Kidney glomerular epithelial cell (primary cell): ENCODE measurements at regions not wholly inside any gene's neighbourhood (a gene's known extent, or its start where the extent isn't known, plus 50 kb on each side); places are given as distances from the start of the nearest gene placed in this dataset.
A peak's percentile ranks its signal among the peaks of the same experiment; 100 is the strongest.

Experiments
- DNase-seq: peaks from one replicate; lab custom pipeline; 2025; lab: John Stamatoyannopoulos, UW

DNA sequence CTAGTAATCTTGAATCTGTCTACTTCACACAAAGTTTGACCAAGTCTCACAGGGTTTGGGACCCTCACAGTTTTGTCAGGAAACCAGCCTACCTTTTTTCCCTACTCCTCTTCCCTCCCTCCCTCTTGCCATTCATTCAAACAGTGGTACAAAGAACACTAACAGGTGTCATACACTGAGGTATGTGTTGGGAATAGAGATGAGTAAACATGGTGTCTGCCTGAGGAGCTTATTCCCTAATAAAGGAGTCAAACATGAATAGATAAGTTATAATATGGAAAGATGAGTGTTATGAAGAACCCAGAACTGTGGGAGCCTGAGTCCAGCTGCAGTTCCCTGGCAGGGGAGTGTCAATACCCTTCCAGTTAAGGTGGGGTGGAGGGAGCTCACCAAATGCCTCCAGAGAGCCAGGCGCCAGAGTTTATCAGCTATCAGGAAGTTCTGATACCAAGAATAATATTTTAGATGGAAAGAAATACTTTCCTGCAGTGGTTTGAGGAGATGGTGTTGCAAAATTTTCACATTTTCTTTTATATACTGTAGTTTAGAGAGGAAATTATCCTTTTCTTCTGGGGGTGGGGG is 183.4 kb upstream of the NR3C1 start:
- DNase-seq: no peak

DNA sequence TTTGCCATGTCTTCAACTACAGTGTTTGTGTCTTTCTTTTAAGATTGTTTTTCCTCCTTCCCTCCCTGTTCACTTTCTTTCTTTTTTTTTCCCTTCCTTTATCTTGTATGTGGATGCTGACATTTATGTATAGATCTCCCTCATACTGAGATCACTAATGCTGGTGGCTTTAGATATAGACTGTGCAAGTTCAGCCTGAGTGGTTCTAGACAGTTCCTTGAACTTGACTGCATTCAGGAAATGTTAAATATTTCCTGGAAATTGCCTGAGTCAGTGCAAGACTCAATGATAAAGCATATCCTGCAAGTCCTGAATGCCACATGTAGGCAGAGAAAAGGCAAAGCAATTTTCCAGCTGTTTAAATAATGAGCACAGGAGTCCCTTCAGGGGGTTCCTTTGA is 182.5 kb upstream of the NR3C1 start:
- peak; percentile 2 for DNase-seq

DNA sequence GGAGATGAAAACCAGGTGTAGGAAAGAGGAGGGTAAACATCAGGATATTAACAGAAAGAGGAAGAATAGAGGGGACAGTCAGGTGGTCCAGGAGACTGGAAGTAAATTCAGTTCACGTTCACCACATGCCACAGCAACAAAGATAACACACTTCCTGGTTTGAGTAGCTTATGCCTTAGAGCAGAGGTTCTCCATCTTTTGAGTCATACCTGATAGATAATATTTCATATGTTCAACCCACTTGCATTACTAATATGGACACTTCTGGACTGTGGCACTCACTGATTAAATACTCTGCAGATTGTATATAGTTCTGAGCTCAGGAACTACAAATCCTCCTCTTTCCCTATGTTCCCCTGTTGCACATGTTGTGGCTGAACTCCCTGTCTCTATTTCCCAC is 179.9 kb upstream of the NR3C1 start:
- DNase-seq: no peak

DNA sequence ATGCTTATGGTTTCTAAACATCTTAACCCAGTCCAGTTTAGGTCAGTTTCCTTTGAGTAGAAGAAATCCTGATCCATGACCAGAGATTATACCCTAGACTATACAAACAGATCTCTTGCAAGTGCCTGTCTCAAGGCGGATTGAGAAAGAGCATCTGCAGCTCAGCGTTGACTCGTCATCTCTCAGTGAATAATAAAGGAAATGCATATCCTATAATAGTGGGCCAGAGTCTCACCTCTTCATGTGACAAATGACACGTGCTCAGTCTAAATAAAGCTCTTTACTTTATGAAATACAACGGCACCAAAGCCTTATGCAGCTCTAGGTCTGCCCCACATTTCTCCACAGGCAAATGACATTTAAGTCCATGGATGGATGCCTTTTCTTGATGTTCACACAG is 179.4 kb upstream of the NR3C1 start:
- DNase-seq: no peak

DNA sequence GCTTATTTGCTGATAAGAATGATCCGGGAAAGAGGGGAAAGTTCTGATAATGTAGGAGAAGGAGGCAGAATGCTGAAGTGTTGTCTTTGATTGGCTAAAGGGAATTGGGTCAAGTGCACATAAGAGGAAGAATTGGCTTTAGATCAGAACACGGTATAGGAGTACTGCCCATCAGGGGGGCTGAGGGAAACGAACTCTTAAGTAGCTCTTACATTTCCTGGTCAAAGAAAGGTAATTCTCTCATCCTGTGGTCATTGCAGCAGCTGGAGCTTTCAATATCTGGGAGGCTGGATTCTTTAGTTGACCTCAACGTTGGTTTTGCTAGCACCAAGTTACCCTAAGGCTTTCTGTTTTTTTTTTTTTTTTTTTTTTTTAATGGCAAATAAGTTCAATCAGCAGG is 178.7 kb upstream of the NR3C1 start:
- DNase-seq: no peak

DNA sequence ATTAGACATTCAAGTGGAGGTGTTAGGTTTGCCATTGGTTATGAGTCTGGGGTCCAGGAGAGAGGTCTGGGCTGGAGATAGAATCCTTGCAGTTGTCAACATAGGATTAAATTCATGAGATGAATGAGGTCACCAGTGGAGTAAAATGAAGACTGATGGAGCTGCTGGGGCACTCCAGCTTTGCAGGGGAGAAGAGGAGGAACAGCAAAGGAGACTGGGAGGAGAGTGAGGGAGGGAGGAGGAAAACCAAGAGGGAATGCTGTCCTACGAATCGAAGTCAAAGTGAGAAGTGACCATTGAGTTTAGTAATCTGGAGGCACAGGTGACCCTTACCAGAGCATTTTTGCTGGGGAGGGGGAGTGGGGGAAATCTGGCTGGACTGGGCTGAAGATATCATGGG is 178.2 kb upstream of the NR3C1 start:
- DNase-seq: no peak

DNA sequence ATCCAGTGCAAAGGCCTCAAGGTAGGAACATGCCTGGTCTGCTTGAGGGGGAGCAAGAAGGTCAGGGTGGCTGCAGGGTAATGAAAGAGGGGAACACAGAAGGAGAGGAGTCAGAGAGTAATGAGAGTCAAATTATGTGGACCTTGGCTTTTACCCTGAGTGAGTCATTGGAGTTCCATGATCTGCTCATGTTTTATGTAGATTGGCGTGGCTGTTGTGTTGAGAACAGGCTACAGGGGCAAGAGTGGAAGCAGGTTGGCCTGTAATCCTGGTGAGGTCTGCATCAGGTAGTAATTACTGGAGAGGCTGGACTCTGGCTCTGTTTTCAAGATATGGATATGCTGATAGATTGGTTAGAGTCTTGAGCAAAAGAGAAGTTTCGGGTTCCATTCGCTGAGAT is 177.7 kb upstream of the NR3C1 start:
- DNase-seq: no peak

DNA sequence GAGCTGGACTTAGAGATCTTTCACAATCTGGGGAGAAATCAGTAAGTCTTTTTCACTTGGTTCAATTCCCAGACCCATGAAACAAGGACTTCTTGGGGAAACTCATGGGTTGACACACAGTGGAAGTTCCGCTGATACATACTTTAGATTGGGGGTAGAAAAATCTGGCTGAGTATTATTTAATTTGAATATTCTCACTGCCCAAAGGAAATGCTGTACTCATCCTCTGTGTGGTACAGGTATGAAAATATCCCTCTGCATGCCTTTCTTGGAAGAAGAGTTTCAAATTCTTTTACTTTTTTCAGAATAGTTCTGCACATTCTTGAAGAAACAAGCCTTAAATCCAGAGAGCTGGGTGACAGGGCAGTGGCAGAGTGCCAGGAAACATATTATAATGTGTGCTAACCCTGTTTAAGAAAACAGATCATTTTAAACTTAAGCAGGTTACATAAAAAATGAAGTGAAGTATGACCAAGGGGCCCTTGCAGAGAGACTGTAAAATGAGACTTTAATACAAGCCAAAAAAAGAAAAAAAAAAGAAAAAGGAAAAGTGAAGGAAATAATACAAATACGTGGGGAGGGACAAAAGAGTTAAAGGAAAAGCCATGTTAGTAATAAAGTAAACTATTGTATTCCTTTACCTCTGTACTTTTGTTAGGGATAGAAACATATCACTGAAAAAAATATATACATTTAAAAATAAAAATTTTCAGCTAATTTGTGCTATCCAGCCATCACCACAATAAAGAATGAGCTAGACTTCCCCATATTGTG is 173.4 kb upstream of the NR3C1 start:
- peak; percentile 75 for DNase-seq

DNA sequence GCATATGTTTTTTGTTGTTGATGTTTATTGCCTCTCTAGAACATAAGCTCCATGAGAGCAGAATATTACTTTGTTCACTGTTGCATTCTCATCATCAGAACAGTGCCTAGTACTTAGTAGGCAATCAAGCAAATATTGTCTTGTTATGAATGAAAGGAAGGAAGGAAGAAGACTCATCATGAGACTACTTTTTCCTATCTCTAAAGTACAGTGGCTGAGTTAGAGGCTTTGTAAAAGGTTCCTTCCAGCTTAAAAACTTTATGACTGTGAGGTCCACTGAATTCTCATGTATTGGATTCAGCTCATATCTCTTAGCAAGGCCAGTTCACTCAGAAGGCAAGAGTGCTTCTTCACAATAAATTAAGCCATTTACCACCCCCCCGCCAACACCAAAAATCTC is 171.8 kb upstream of the NR3C1 start:
- DNase-seq: no peak

DNA sequence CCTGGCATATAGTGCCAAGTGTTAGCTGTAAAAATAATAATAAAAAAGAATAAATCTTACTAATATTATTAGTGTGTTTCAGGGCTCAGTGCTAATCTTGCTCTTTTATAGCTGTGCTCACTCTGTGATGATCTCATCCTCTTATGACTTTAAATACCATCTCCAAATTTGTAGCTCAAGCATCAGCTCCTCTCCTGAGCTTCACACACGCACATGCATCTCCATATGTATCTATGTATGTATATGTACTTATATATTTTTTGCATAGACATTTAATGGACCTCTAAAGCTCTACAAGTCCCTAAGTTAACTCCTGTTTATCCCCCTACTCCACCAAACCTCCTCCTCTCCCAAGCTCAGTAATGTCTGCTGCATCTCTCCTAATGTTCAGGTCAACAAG is 170.8 kb upstream of the NR3C1 start:
- DNase-seq: no peak

DNA sequence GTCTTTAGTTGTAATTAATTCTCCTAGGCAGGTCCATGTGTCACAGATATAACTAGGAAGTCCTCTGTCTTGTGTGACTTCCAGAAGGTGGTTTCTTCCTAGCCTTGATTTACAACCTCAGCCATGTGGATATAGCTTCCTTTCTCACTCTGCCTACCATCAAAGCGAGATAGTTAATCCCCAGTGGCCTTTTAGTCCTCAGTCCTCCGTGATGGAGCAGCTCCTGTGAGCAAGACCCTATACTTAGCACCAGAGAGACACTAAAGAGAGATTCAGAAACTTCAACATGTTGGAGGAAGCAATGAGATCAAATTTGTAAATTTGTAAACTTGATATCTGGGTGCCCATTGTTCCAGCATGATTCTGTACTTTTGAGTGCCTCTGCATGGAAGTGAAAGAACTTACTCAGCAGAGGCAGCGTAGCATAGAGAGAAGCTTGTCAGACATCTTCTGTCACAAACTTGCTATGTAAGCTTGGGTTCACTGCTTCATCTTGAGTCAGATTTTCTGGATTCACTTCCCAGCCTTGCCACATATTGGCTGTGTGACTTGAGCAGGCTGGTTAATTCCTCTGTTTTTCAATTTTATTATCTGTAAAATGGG is 170.2 kb upstream of the NR3C1 start:
- DNase-seq: peak; percentile 23

DNA sequence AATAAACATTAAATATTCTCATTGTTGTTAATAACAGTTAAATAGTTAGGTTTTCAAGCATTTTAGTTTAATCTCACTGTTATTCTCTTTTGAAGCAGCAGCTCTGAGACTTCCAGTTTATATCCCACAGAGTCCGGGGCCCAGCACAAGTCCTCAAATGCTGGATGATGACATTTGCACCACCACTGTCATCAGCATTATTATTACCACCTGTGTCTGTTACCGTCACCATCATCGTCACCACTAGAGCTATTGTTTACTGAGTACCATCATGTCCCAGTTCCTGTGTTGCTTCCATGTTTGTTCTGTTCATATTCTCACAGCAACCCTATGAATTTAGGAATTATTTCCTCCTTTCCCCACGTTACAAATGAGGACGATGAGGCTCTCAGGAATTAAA is 169.2 kb upstream of the NR3C1 start:
- no peak for DNase-seq

DNA sequence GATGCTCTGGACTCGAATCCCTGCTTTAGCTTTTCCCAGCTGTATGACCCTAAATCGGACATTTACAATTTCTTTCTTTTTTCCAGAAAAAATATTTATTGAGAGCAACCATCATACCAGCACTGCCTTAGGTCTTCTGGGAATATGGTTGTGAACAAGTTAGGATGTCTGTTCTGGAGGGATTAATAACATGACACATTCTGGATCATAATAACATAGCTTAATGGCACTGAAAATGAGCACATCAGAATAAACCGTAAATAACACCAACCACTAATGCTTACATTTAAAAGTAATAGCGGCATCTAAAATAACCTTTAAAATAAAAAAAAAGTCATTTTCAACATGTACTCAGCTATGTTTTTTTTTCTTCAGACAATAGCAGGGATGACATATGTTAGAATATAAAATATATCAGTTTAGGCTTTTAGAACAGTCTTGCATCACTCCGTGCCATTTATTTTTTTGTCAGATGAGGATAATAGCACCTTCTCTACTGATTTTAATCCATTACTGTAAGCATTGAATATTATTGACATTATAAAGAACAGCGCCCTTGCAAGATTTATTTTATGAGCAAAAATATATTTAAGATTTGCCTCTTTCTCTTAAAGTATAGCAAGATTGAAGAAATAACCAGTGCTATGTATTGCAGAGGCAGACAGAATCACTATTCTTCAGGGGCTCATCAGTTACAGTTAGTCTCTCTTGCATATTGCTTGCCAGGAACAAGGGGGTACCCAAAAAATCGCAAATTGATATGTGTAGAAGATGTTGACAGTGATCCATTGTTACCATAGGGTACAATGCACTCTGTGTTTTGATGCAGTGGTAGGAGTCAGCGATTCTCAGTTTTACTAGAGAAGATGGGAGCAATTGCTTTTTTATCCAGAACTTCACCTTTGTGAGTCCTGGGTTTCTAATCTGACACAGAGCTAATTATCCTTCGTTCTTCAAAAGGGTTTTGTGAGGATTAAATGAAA is 168.4 kb upstream of the NR3C1 start:
- DNase-seq: no peak

DNA sequence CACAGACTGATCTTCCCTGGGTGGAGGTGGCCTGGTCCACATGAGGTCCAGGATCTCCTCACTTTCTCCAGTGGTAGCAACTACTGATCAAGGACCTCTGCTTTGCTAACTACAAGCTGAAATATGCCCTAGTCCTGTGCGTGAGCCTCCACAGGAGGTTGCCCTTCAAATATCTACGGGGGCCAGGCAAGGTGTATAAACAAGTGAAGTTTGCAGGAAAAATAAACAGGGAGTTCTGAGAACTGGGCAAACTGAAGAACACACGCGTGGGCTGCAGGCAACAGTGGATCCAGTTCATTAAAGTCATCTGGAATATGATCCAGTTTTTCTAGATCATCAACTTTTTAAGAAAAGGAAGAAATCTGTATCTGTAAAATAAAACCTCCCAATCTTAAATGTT is 167.5 kb upstream of the NR3C1 start:
- no peak for DNase-seq

DNA sequence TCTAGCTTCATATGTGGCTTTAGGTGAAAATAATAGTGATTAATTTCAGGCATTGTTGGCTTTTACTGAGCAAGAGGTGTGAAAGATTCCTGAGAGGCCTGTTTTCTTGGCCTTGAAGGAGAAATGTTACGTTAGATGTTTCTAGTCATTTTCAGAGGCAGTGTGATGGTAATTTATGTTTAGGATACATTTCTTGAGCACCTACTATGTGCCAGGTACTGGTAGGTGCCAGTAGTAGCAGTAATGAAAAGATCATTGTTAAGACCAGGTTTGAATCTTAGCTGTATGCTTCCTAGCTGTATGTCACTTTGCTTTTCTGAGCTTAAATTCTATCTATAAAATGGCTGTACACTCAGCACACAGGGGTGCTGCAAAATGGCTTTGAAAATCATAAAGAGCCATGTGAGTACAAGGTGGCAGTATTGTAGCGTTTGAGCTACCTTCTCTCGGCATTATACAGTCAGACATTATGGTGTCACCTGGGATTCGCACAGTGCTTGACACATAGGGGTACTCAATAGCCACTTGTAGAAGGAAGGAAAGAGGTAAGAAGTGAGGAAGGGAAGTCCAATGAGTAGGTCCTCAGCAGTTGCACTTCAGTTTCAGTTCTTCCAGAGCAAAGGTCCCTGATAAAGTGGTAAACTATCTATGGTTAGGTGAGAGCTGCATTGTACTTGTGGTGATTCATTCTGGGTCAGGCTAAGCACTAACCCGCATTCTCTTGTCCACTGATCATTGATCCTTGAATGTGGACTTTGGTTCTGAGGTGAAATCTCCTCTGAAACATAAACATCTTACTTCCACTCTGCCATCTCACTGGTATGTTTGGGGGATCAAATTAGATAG is 166.5 kb upstream of the NR3C1 start:
- DNase-seq: peak; percentile 27

DNA sequence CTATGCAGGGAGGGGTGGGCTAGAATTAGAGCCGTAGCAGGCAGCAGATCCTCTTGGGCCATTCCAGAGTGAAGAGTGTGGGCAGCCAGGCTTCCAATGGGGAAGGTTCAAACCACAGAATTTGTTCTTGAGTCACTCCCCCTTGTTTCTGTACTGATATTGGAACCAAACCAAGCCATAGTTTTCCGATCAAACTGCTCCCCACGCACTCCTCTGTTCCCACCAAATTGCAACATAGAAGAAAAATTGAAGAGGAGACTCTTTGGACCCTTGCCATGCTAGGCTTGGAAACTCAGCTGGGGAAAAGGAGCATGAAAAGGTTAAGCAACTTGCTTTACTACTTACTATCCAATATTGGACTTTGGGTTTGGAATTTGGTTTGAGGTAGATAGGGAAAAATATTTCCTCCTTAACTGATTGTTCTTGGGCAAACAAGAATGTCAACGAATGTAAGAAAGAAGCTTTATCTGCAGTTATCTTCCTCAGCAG is 165.8 kb upstream of the NR3C1 start:
- DNase-seq: peak; percentile 49

DNA sequence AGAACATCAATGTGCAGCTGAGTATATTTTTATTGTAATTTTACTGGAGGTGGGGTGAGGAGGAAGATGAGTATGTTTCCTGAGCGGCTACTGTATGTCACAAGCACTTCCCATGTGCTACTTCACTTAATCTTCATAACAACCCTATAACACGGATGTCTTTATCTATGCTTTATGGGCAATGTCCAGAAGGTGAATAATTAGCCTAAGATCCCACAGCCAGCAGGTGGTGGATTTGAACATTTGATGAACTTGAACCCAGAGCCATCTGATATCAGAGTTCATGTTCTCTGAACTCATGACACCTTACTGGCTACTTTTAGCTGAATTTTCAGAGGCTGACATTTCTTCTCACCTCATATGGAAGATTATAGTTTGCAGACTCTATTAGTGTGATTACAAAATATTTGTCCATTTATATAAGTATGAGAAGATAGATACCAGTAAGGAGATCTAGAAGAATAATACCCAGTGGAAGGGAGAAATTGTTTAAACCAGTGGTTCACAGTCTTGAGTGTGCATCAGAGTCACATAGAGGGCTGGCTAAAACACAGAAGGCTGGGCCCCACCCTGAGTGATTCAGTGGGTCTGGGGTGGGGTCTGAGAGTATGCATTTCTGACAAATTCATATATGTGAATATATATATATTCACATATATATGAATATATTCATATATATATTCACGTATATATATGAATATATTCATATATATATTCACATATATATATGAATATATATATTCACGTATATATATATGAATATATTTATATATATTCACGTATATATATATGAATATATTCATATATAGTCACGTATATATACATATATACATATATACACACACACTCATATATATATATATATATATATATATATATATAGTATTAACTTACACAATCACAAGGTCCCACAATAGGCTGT is 164.4 kb upstream of the NR3C1 start:
- DNase-seq: no peak

DNA sequence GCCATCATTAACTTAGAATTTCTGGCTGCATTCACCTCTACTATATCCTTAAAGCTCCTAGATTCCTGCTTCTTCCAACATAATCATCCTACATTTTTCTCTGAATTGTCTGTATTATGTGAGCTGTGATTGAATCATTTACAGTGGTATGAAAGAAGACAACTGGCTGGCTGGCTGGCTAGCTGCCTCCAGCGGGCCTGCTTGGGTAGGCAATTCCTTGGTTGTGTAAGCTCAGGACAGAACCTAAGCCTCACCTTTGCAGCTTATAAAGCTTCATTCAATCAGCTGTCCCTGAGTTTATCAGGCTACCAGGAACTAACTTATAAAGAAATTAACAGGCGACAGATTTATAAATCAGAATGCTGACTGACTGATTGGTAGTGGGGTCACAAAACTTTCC is 162.7 kb upstream of the NR3C1 start:
- DNase-seq: no peak

DNA sequence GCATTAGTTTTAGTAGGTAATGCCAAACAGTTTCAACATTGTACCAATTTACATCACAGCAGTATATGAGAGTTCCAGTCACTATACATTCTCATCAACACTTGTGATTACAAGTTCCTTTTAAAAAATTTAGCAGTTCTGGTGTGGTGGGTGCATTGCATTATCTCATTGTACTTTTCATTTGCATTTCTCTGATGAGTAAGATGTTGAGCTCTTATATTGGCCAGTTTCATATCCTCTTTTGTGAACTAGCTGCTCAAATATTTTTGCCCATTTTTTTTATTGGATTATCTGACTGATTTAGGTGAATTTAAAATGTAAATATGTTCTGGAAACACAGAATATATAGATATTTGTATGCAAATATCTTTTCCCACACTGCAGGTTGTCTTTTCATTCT is 160.9 kb upstream of the NR3C1 start:
- no peak for DNase-seq

DNA sequence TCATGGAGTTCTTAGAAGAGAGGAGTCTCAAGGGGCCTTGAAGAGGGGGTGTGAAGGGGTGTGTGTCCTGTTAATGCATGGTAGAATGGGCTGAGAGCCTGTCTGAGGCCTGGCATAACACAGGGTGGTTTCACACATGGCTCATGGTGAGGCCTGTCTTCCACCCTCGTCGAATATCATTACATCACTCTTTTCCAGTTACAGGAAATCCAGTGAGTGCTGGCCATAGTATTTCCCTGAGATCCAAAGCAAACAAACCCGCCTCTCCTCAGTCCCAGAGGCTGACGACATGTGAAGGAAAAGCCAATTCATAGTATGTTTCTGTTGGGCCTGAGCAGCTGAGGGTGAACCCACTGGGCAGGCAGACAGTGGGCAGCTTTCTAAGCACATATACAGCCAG is 159.4 kb upstream of the NR3C1 start:
- no peak for DNase-seq
